ENCODE measurements at regions not wholly inside any gene's neighbourhood (a gene's known extent, or its start where the extent isn't known, plus 50 kb on each side); places are given as distances from the start of the nearest gene placed in this dataset.

- no peak for TF ChIP-seq CTCF (IDR thresholded peaks at IDR 0.05; ENCODE audit: low read depth, low read length, poor library complexity, severe bottlenecking)
- no peak for TF ChIP-seq EZH2phosphoT487 (IDR thresholded peaks at IDR 0.05; ENCODE audit: borderline replicate concordance, low read length)
Observed at GRCh38 chr9:26057050-26057449, 378.8 kb upstream of the TUSC1 start.
